Skeletal muscle cell (primary cell): ENCODE measurements at regions not wholly inside any gene's neighbourhood (a gene's known extent, or its start where the extent isn't known, plus 50 kb on each side); places are given as distances from the start of the nearest gene placed in this dataset.

Experiments
- DNase-seq: peaks from one replicate; pipeline ENCODE4 v3.0.0-alpha.2; 2010; ENCODE audit warnings: low read depth
- H3K4me3 ChIP-seq: 2 replicates; pipeline ENCODE4 v1.5.1; 2011; ENCODE audit warnings: low read depth, mild to moderate bottlenecking, control low read depth, low read length, moderate library complexity

GRCh38 chr12:88775742-88776151 is 195.5 kb upstream of the KITLG start:
- DNase-seq, result no peak
- no peak overlapping the region for H3K4me3 ChIP-seq

- DNase-seq, result no peak
- no peak overlapping the region for H3K4me3 ChIP-seq
These were observed 187.4 kb upstream of the KITLG start for GRCh38 chr12:88767699-88768098.

GRCh38 chr12:88764781-88765480 is 184.7 kb upstream of the KITLG start:
- no peak overlapping the region for H3K4me3 ChIP-seq

DNA sequence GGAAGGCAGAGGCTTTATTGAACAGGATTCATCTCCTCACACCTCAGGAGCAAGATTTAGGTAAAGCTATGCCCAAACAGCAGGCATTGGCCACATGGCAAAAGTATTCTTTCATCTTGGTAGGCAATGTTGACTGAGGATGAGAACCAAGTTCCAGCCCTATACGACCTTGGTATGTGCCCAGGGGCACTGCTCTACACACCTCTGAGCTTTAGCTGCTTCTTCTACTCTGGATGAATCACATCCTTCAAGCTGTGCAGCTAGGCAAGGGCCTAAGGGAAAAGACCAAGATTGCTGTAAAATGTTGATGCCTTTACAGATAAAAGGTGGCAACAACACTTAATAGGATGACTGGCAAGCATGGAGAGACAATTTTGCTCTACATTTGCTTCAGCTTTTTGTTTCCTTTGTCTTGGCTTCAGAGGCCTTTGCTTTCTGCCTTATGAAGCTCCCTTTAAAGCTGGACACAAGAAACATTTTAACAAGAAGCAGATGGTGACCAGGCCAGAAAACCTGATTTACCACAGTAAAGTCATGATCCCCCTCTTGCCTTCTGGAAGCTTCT is 183.3 kb upstream of the KITLG start:
- H3K4me3 ChIP-seq, result no peak overlapping the region
- no peak for DNase-seq

More at GRCh38 chr12:88764781-88765480, 184.7 kb upstream of the KITLG start:
- no peak for DNase-seq

DNA sequence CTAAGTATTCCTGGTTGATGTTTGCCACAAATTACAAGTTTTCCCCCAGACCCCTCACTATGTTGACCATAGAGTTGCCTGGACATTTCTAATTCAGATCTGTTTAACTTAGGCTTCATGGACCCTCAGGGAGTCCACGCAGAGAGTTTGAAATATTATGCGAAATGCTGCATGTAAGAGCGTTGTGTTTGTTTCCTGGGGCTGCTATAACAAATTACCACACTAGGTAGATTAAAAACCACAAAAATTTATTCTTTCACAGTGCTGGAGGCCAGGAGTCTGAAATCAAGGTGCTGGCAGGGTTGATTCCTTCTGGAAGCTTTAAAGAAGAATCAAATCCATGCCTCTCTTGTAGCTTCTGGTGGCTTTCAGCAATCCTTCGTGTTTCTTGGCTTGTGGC is 177.9 kb upstream of the KITLG start:
- no peak overlapping the region for H3K4me3 ChIP-seq
- DNase-seq, result no peak

DNA sequence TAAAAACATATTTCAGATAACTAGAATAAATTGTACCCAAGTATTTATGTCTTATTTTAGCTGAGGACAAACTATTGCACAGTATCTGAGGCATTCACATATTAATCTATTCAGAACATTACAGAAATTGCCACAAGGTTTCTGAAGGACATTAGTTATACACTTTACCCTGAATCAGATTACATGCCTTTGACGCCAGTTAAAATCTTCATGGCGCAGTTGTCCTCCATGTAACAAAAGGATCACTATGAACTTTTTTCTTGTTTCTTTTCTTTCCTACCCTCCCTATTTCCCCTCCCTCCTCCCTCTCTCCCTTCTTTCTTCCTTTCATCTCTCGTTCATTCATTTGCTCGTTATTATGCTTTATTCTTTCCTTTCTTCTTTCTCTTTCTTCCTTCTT is 176.6 kb upstream of the KITLG start:
- no peak overlapping the region for H3K4me3 ChIP-seq
- DNase-seq, result no peak

GRCh38 chr12:88756153-88756552 is 175.9 kb upstream of the KITLG start:
- no peak for DNase-seq
- H3K4me3 ChIP-seq, result no peak overlapping the region

DNA sequence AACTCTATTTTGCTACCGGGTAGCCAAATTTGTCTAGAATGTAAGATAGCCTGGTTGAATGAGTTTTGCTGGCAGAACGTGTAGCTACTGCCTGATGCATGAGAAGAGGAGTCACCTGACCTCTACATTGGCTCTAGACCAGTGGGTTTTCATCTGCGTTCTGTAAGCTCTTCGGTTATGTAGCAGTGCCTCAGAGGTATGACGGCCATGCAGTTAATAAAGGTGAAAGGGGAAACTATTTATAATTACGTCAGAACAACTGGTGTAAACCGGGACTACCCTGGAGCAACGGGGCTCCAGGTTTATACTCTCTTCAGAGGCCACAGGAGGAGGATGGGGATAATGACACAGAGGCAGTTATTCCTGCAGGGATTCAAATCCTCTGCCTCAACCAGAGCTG is 173.4 kb upstream of the KITLG start:
- DNase-seq, result no peak
- H3K4me3 ChIP-seq, result no peak overlapping the region

- DNase-seq, result no peak
These were observed 172.8 kb upstream of the KITLG start for GRCh38 chr12:88753066-88753465.

GRCh38 chr12:88752183-88752582 is 171.9 kb upstream of the KITLG start:
- no peak overlapping the region for H3K4me3 ChIP-seq
- DNase-seq, result no peak

More at GRCh38 chr12:88753066-88753465, 172.8 kb upstream of the KITLG start:
- no peak overlapping the region for H3K4me3 ChIP-seq

GRCh38 chr12:88750867-88751543 is 170.7 kb upstream of the KITLG start:
- DNase-seq, result no peak
- H3K4me3 ChIP-seq, result no peak overlapping the region

DNA sequence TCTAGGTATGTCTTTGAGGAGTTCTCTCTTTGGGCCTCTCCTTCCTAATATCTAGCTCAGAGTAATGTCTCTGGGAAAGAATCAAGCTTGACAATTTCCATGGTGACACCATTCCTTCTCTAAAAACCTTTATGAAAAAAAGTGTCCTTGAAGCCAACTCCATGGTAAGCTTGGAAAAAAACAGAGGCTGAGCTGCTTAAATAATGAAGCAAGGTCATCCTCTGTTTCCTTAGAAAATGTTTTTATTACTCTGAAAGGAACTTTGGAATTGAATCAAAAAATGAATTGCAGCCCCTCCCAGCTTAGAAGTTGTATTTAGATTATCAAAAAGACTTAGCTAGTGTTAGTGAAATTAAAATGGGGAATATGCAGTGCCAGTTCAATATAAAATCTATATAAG is 166.1 kb upstream of the KITLG start:
- H3K4me3 ChIP-seq, result no peak overlapping the region
- DNase-seq, result no peak

DNA sequence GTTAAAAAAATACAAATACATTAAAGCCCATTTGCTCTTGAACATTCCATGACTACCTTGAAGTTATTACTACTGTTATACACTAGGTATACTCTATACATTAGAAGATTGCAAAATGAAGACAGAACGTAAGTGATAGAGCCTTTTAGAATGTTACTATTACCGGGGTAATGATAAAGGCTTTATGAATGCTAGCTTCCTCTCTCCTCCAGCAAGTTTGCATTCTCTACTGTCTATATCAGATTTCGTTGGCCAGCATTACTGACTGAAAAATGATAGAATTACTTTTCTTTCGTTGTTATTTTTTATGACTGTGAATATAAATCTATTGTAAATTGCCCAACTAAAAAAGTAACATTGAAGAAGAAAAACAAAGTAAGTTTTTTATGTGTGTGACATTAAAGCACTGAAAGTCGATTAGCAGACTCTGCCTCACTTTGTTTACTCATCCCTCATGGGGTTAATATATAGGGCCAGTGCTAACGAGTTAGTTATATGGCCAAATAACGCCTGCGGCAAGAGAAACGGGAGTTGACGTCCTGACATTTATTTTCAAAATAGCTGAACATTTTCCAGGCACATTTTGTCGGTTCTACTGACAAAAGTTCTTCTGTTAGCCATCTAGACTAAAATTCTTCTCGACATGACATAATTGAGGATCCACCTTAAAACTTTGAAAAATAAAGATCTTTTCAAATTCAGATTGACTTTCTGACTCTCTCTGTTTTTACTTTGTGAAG is 163.8 kb upstream of the KITLG start:
- DNase-seq, result no peak
- H3K4me3 ChIP-seq, result no peak overlapping the region

- DNase-seq, result no peak
These were observed 157.7 kb upstream of the KITLG start for GRCh38 chr12:88737838-88738472.

DNA sequence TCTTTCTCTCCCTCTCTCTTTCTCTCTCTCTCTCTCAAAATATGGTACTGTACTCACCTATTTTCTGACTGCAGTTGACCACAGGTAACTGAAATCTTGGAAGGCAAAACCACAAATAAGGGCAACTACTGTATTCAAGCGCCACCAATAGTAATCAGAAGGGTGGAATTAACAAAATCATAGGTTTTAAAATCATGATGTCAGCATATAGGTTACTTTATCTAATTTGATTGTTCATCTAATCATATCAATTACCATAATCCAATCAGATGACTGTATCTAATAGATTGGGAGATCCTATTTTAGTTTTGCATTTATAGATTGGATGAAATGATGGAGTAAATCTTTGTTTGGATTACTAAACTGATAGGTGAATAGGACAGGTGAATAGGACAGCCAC is 155.8 kb upstream of the KITLG start:
- no peak for DNase-seq

More at GRCh38 chr12:88737838-88738472, 157.7 kb upstream of the KITLG start:
- H3K4me3 ChIP-seq, result no peak overlapping the region

GRCh38 chr12:88733008-88733407 is 152.7 kb upstream of the KITLG start:
- H3K4me3 ChIP-seq, result no peak overlapping the region
- no peak for DNase-seq

More for the DNA sequence above, 155.8 kb upstream of the KITLG start:
- no peak overlapping the region for H3K4me3 ChIP-seq

DNA sequence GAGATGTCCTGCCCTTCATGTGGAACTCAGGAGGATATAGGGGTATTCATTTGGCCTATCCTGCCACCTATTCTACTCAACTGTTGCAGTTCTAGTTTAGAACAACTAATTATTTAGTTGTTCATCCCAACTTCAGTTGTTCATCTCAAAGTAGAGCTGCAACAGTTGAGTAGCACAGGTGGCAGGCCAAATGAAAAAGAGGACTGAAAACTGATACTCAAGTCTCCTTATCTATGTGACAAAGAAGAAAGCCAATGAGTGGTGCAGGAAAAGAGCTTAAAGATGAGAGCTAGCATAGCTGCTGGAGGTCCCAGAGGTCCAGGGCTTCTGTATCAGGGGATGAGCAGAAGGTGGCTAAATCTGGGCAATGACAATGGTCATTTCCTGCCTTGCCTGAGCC is 148.9 kb upstream of the KITLG start:
- no peak overlapping the region for H3K4me3 ChIP-seq
- no peak for DNase-seq

GRCh38 chr12:88726806-88727720 is 146.8 kb upstream of the KITLG start:
- DNase-seq, result peak; percentile 16
- no peak overlapping the region for H3K4me3 ChIP-seq
